RWPE2 (cell line): ENCODE measurements at regions not wholly inside any gene's neighbourhood (a gene's known extent, or its start where the extent isn't known, plus 50 kb on each side); places are given as distances from the start of the nearest gene placed in this dataset.

Source experiments
- ATAC-seq: fragments of 200-7000 bp; cut with Tn5 transposase; 3 replicates; pipeline ENCODE4 v1.9.1; 2021; ENCODE audit warnings: low read depth
- DNase-seq: peaks from one replicate; pipeline ENCODE4 v3.0.0-alpha.2; 2020; ENCODE audit warnings: low spot score
- H3K27ac ChIP-seq: fragments of 450-650 bp; 2 replicates; pipeline ENCODE4 v1.5.1; 2017; ENCODE audit warnings: mild to moderate bottlenecking; ENCODE audit not compliant: poor library complexity, severe bottlenecking
- H3K27me3 ChIP-seq: fragments of 250-450 bp; sonication (Bioruptor Pico); 2 replicates; pipeline ENCODE4 v1.5.1; 2021; ENCODE audit warnings: mild to moderate bottlenecking, moderate library complexity; ENCODE audit not compliant: insufficient read depth, poor library complexity, severe bottlenecking
- H3K36me3 ChIP-seq: fragments of 250-450 bp; sonication (Bioruptor Pico); 2 replicates; pipeline ENCODE4 v1.5.1; 2020; ENCODE audit warnings: low read depth, mild to moderate bottlenecking, moderate library complexity
- H3K4me1 ChIP-seq: fragments of 250-450 bp; sonication (Bioruptor Pico); 2 replicates; pipeline ENCODE4 v1.5.1; 2021; ENCODE audit warnings: mild to moderate bottlenecking, moderate library complexity; ENCODE audit not compliant: insufficient read depth, poor library complexity, severe bottlenecking
- H3K4me3 ChIP-seq: fragments of 250-450 bp; sonication (Bioruptor Pico); 2 replicates; pipeline ENCODE4 v1.5.1; 2021; ENCODE audit warnings: mild to moderate bottlenecking, moderate library complexity; ENCODE audit not compliant: severe bottlenecking
- H3K9me3 ChIP-seq: fragments of 250-450 bp; sonication (Bioruptor Pico); 2 replicates; pipeline ENCODE4 v1.5.1; 2021; ENCODE audit warnings: mild to moderate bottlenecking, moderate library complexity; ENCODE audit not compliant: severe bottlenecking
- CTCF ChIP-seq: fragments of 450-650 bp; IDR thresholded peaks from one replicate; pipeline ENCODE4 v1.5.1; 2017; ENCODE audit warnings: mild to moderate bottlenecking, moderate library complexity; ENCODE audit not compliant: poor library complexity, severe bottlenecking

- H3K27ac ChIP-seq = no peak overlapping the region
- no peak for TF ChIP-seq CTCF
- no peaks in the 10 kb centered on the region for H3K36me3 ChIP-seq
- no peak overlapping the region for H3K4me3 ChIP-seq
- no peaks in the 10 kb centered on the region for H3K27me3 ChIP-seq
- ATAC-seq (no peak), DNase-seq (no peak)
- H3K9me3 ChIP-seq = no peaks in the 10 kb centered on the region
- no peaks in the 10 kb centered on the region for H3K4me1 ChIP-seq
Observed at GRCh38 chr4:124035364-124036041, 638.9 kb downstream of the SPRY1 start.

GRCh38 chr4:124037236-124037635 lies 640.6 kb downstream of the SPRY1 start:
- Histone ChIP-seq H3K27me3 (no peaks in the 10 kb centered on the region), H3K4me1 (no peaks in the 10 kb centered on the region), H3K9me3 (no peaks in the 10 kb centered on the region), H3K36me3 (no peaks in the 10 kb centered on the region), H3K27ac (no peak overlapping the region), H3K4me3 (no peak overlapping the region)
- TF ChIP-seq CTCF = no peak
- DNase-seq (no peak), ATAC-seq (no peak)

GRCh38 chr4:124044330-124044729 lies 647.7 kb downstream of the SPRY1 start:
- no peak for TF ChIP-seq CTCF
- no peak for DNase-seq
- Histone ChIP-seq H3K27ac (no peak overlapping the region), H3K27me3 (no peaks in the 10 kb centered on the region), H3K36me3 (no peaks in the 10 kb centered on the region), H3K9me3 (no peaks in the 10 kb centered on the region), H3K4me3 (no peak overlapping the region), H3K4me1 (no peaks in the 10 kb centered on the region)
- no peak for ATAC-seq

- Histone ChIP-seq H3K4me3 (no peak overlapping the region), H3K27ac (no peak overlapping the region), H3K9me3 (no peaks in the 10 kb centered on the region), H3K36me3 (no peaks in the 10 kb centered on the region), H3K4me1 (no peaks in the 10 kb centered on the region), H3K27me3 (no peaks in the 10 kb centered on the region)
- no peak for ATAC-seq
- DNase-seq = no peak
- TF ChIP-seq CTCF = no peak
Observed at GRCh38 chr4:124044867-124045266, 648.3 kb downstream of the SPRY1 start.

- ATAC-seq = no peak
- Histone ChIP-seq H3K9me3 (no peaks in the 10 kb centered on the region), H3K27me3 (no peaks in the 10 kb centered on the region), H3K4me1 (no peaks in the 10 kb centered on the region), H3K4me3 (no peak overlapping the region), H3K27ac (no peak overlapping the region), H3K36me3 (no peaks in the 10 kb centered on the region)
- no peak for DNase-seq
- TF ChIP-seq CTCF = no peak
Observed at GRCh38 chr4:124046190-124046589, 649.6 kb downstream of the SPRY1 start.
